ENCODE measurements at regions not wholly inside any gene's neighbourhood (a gene's known extent, or its start where the extent isn't known, plus 50 kb on each side); places are given as distances from the start of the nearest gene placed in this dataset.

- no peak for DNase-seq (ENCODE audit: low read depth)
Measured at GRCh38 chr15:26376243-26376642, 396.6 kb downstream of the GABRB3 start.

GRCh38 chr15:26374806-26375205 is 398.1 kb downstream of the GABRB3 start:
- no peak for DNase-seq (ENCODE audit: low read depth)

GRCh38 chr15:26372706-26373105 is 400.2 kb downstream of the GABRB3 start:
- no peak for DNase-seq (ENCODE audit: low read depth)

GRCh38 chr15:26365077-26365476 is 407.8 kb downstream of the GABRB3 start:
- no peak for DNase-seq (ENCODE audit: low read depth)

- no peak for DNase-seq (ENCODE audit: low read depth)
Measured at GRCh38 chr15:26359855-26360254, 413.0 kb downstream of the GABRB3 start.

- DNase-seq (ENCODE audit: low read depth): no peak
Measured at GRCh38 chr15:26358708-26359107, 414.2 kb downstream of the GABRB3 start.

- no peak for DNase-seq (ENCODE audit: low read depth)
Measured at GRCh38 chr15:26357653-26358052, 415.2 kb downstream of the GABRB3 start.

- DNase-seq (ENCODE audit: low read depth): no peak
Measured at GRCh38 chr15:26355472-26356074, 417.3 kb downstream of the GABRB3 start.

- no peak for DNase-seq (ENCODE audit: low read depth)
Measured at GRCh38 chr15:26352909-26353308, 420.0 kb downstream of the GABRB3 start.

GRCh38 chr15:26352406-26352805 is 420.5 kb downstream of the GABRB3 start:
- no peak for DNase-seq (ENCODE audit: low read depth)

- DNase-seq (ENCODE audit: low read depth): no peak
Measured at GRCh38 chr15:26325495-26325894, 447.4 kb downstream of the GABRB3 start.

- no peak for DNase-seq (ENCODE audit: low read depth)
Measured at GRCh38 chr15:26323566-26323965, 449.3 kb downstream of the GABRB3 start.

GRCh38 chr15:26318689-26319088 is 454.2 kb downstream of the GABRB3 start:
- DNase-seq (ENCODE audit: low read depth): no peak

- DNase-seq (ENCODE audit: low read depth): no peak
Measured at GRCh38 chr15:26314577-26314976, 451.4 kb upstream of the ATP10A start.

- DNase-seq (ENCODE audit: low read depth): no peak
Measured at GRCh38 chr15:26311710-26312236, 448.6 kb upstream of the ATP10A start.

- no peak for DNase-seq (ENCODE audit: low read depth)
Measured at GRCh38 chr15:26298659-26299170, 435.6 kb upstream of the ATP10A start.

GRCh38 chr15:26298010-26298658 is 435.0 kb upstream of the ATP10A start:
- DNase-seq (ENCODE audit: low read depth): no peak

GRCh38 chr15:26295336-26296085 is 432.4 kb upstream of the ATP10A start:
- DNase-seq (ENCODE audit: low read depth): no peak

- DNase-seq (ENCODE audit: low read depth): no peak
Measured at GRCh38 chr15:26294059-26294689, 431.0 kb upstream of the ATP10A start.

- no peak for DNase-seq (ENCODE audit: low read depth)
Measured at GRCh38 chr15:26287381-26287780, 424.3 kb upstream of the ATP10A start.

- no peak for DNase-seq (ENCODE audit: low read depth)
Measured at GRCh38 chr15:26280281-26280680, 417.2 kb upstream of the ATP10A start.

GRCh38 chr15:26261966-26262365 is 398.8 kb upstream of the ATP10A start:
- no peak for DNase-seq (ENCODE audit: low read depth)
